Subcutaneous abdominal adipose tissue (tissue), 5 donors: ENCODE measurements at regions not wholly inside any gene's neighbourhood (a gene's known extent, or its start where the extent isn't known, plus 50 kb on each side); places are given as distances from the start of the nearest gene placed in this dataset.

Experiments
- H3K27ac ChIP-seq: one replicate; pipeline ENCODE4 v1.7.0; 2013; ENCODE audit warnings: low read depth, mild to moderate bottlenecking, inconsistent platforms, low read length, moderate library complexity
- H3K27me3 ChIP-seq, 5 donors: one replicate each; pipeline ENCODE4 v1.7.0; 2013; ENCODE audit warnings: low read length in 5 of 5, inconsistent platforms in 1 of 5; ENCODE audit not compliant: control insufficient read depth in 5 of 5, insufficient read depth in 4 of 5
- H3K36me3 ChIP-seq, 5 donors: one replicate each; pipeline ENCODE4 v1.7.0; 2013; ENCODE audit warnings: low read length in 5 of 5; ENCODE audit not compliant: control insufficient read depth in 5 of 5, insufficient read depth in 5 of 5
- H3K4me1 ChIP-seq, 5 donors: one replicate each; pipeline ENCODE4 v1.7.0; 2013; ENCODE audit warnings: low read length in 5 of 5, mild to moderate bottlenecking in 3 of 5, moderate library complexity in 1 of 5; ENCODE audit not compliant: control insufficient read depth in 5 of 5, insufficient read depth in 5 of 5
- H3K4me3 ChIP-seq, 5 donors: one replicate each; pipeline ENCODE4 v1.7.0; 2013; ENCODE audit warnings: low read length in 5 of 5, low read depth in 1 of 5
- H3K9ac ChIP-seq, 5 donors: one replicate each; pipeline ENCODE4 v1.7.0; 2013; ENCODE audit warnings: low read length in 5 of 5, mild to moderate bottlenecking in 4 of 5, moderate library complexity in 3 of 5
- H3K9me3 ChIP-seq, 5 donors: one replicate each; pipeline ENCODE4 v1.7.0; 2013; ENCODE audit warnings: low read length in 5 of 5; ENCODE audit not compliant: control insufficient read depth in 5 of 5
- donor health status: healthy.
- donor health status: healthy.
- donor health status: healthy.
- donor health status: healthy.
- donor health status: healthy.

DNA sequence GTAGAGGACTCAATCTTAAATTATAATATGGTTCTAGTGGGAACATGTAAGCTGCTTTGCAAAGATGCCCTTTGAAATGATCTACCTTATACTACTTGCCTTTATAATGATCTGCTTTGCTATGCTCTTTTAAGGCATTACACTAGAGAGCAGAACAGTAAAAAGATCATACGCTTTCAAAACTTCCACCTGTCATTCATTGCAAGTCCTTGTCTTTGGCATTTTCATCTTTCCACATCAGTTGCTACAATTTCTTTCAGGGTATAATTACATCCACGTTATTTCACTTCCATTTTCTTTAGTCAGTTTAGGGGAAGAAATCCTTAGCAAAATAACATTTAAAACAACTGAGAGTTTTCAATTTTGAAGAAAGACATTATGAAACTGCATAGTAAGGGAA is 80.3 kb downstream of the ACTBL2 start:
- no peak overlapping the region for H3K9ac ChIP-seq
- peaks cover 13 to 24% (median 22%) of the 10 kb centered on the region in 5 donors for H3K4me1 ChIP-seq
- H3K9me3 ChIP-seq = no peaks in the 10 kb centered on the region
- no peak overlapping the region for H3K4me3 ChIP-seq
- H3K27ac ChIP-seq = no peak overlapping the region
- no peaks in the 10 kb centered on the region for H3K36me3 ChIP-seq
- H3K27me3 ChIP-seq = no peaks in the 10 kb centered on the region

DNA sequence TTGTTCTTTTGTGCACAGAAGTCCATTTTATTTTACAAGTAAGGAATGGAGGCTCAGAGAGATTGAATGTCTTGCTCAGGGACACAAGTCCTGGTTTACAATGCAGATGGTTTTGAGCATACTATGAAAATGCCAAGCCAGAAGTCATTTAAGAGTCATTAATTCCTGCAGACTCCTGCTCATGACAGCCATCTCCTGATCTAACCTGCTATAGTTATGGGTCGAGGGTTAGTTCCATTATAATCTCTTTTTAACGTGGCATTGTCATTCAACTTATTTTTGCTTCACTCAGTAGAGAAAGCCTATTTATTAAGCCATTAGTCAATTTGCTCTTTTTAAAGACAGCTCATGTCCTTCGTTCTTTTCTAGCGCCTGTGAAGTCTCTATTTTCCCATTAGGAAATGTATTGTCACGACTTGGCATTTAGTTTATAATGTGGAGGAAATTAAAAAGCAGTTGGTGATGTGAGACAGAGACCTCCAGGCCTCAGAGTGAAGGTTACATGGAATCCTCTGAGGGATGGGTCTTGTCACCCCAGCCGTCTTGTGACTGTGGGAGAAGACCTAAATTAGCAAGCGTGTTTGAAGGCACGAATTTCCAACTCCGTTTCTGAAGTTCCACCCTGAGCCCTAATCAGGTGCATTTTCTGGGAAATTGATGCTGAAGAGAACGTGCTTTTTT is 84.1 kb downstream of the ACTBL2 start:
- Histone ChIP-seq H3K27me3 (no peaks in the 10 kb centered on the region), H3K36me3 (no peaks in the 10 kb centered on the region)

DNA sequence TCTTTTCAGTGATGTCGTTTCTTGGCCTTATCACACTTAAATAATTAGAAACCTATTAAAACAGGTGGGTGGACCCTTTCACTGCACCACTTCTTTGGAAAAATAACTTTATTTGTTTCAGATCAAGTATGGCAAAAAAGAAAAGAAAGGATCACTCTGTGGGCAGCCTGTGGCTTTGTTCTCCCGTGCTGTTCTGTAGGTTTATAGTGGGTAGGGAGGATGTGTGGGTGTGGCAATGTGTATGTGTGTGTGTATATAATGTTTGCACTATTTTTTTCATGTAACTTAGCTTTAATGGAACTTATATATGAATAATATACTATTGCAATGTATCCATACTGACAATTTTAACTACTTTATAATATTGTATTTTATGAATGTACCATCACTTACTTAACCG is 85.9 kb downstream of the ACTBL2 start:
- H3K27ac ChIP-seq = no peak overlapping the region
- no peak overlapping the region for H3K4me3 ChIP-seq

More for the DNA sequence above, 84.1 kb downstream of the ACTBL2 start:
- Histone ChIP-seq H3K4me1 (no peaks in the 10 kb centered on the region), H3K9ac (no peak overlapping the region), H3K27ac (no peak overlapping the region), H3K4me3 (no peak overlapping the region), H3K9me3 (no peaks in the 10 kb centered on the region)

DNA sequence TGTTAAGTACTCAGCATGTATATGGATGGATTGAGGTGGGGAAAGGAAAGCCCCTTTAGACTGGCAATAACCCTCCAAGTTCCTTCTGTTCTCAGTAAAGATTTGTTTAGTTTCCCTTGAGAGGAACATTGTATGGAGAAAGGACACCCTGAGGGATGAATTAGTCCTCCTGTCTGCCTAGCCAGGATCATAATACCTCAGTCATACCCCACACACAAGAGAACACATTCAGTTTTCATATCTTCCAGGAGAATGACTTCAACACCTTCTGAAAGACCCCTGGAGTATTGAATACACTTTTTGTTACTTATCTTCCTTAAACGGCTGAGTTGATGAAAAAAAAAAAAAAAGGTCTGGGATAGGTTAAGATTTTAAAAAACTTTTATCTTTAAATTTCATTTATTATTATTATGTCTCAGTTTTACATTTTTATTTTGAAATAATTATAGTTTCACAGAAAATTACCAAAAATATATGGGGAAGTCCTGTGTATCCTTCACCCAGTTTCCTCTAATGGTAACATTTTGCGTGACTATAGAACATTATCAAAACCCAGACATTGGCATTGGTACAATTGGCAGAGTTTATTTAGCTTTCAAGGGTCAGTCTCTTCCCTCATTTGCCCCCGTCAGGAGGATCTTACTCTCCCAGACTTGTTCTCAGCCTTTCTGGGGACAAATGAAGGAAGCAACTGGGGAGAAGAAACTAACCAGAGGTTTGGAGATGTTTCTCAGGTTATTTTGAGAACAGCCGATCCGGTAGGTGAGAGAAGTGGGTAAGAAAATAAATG is 88.0 kb downstream of the ACTBL2 start:
- no peak overlapping the region for H3K9ac ChIP-seq
- H3K4me3 ChIP-seq = no peak overlapping the region
- H3K36me3 ChIP-seq = no peaks in the 10 kb centered on the region
- no peaks in the 10 kb centered on the region for H3K4me1 ChIP-seq
- no peak overlapping the region for H3K27ac ChIP-seq
- peaks cover 0 to 3% (median 0%) of the 10 kb centered on the region in 5 donors for H3K9me3 ChIP-seq
- no peaks in the 10 kb centered on the region for H3K27me3 ChIP-seq

More for the DNA sequence above, 85.9 kb downstream of the ACTBL2 start:
- Histone ChIP-seq H3K9ac (no peak overlapping the region), H3K27me3 (no peaks in the 10 kb centered on the region), H3K36me3 (no peaks in the 10 kb centered on the region), H3K9me3 (peaks cover 0 to 3% (median 0%) of the 10 kb centered on the region in 5 donors), H3K4me1 (no peaks in the 10 kb centered on the region)

DNA sequence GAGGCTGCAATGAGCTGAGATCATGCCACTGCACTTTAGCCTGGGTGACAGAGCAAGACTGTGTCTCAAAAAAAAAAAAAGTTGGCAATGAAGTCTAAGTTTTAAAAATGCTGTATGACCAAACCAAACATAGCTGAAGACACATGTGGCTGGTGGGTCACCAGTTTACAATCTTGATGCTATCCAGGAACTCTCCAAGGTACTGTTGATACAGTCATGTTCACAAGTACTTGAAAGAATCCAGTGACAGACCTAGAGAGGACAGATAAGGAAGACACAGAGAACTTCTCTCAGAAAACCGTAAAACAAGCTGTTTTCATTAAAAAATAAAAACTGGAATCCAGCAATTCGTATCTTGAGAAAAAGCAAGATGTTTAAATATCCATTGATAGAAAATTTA is 95.7 kb downstream of the ACTBL2 start:
- no peak overlapping the region for H3K27ac ChIP-seq
- no peak overlapping the region for H3K9ac ChIP-seq
- H3K9me3 ChIP-seq = peaks cover 0 to 6% (median 0%) of the 10 kb centered on the region in 5 donors
- H3K36me3 ChIP-seq = no peaks in the 10 kb centered on the region
- H3K4me1 ChIP-seq = peaks cover 0 to 10% (median 4%) of the 10 kb centered on the region in 5 donors
- no peak overlapping the region for H3K4me3 ChIP-seq
- H3K27me3 ChIP-seq = no peaks in the 10 kb centered on the region

DNA sequence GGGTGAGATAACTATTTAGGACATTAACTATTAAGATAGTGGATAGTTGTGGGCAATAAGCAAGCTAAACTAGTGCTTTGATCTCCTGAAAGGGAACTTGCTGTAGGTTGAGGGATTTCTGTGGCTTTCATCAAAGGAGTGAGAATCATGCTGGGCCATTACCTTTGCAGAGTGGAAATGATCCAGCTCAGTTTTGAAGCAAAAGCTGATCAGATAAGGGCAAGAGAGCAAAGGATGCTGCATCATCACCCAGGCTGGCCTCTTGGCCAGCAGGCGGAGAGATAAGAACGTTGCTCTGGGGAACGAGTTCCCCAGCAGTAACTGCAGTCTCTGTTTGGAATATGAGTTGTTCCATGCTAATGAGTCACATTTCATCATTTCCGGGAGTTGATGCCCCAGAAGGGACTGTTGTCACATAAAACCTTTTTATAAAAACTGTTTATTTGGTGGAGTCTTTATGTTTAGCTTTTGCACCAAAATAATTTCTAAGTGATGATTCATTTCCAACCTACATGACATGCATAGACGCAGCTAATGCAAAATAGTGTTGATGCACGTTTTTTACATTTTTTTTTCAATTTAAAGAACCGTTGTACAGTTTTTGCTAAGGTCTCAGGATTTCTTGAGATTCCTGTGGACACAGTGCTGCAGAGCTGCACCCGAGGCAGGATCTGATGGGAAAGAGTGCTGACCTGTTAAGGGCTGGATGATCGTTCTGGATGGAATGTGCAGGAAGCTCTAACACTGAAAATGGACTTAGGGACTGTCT is 99.3 kb downstream of the ACTBL2 start:
- Histone ChIP-seq H3K36me3 (no peaks in the 10 kb centered on the region), H3K27me3 (no peaks in the 10 kb centered on the region), H3K9ac (peak overlapping the region in 1 of 5 donors; percentile 19), H3K9me3 (peaks cover 0 to 6% (median 0%) of the 10 kb centered on the region in 5 donors), H3K27ac (no peak overlapping the region), H3K4me3 (peak overlapping the region in 3 of 5 donors; percentile 16 to 32 (median 30)), H3K4me1 (peaks cover 0 to 10% (median 4%) of the 10 kb centered on the region in 5 donors)

DNA sequence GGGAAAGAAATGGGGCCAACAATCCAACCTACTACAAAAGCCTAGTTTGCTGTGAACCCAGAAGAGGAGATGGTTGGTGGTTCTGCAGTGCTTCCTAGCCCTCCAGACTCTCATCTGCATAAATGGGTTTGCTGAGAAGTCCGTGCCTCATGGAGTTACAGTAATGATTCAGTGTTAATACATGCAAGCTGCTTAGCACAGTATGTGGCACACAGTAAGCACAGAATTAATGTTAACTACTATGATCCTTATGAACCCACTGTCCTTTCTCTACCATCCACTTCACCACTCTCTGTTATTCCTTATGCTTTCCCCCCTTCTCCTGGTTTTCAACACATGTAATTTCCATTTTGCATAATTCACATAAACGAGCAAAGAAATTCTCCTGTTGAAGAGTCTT is 100.0 kb downstream of the ACTBL2 start:
- Histone ChIP-seq H3K4me3 (no peak overlapping the region), H3K27me3 (no peaks in the 10 kb centered on the region), H3K4me1 (peaks cover 0 to 10% (median 4%) of the 10 kb centered on the region in 5 donors), H3K27ac (no peak overlapping the region), H3K9me3 (peaks cover 0 to 6% (median 0%) of the 10 kb centered on the region in 5 donors), H3K36me3 (no peaks in the 10 kb centered on the region), H3K9ac (no peak overlapping the region)

DNA sequence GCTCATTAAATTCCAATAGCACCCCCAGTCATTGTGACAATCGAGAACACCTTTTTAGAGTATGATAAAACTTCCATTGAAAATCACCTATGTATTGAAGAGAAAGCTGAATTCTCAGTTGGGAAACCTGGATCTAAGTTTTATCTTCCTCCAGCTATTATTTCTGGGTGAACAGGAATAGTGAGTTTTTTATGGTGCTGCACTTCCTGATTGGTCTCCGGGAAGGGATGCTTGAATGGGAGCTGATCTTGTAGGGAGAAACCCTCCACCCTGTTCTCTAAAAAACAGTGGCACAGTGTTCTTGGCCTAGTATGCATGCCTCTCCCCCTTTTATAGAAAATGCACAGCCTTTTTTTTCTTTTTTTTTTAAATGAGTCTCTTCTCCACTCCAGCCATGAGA is 112.2 kb downstream of the ACTBL2 start:
- Histone ChIP-seq H3K27me3 (no peaks in the 10 kb centered on the region), H3K4me3 (no peak overlapping the region), H3K9ac (no peak overlapping the region), H3K9me3 (no peaks in the 10 kb centered on the region), H3K4me1 (no peaks in the 10 kb centered on the region), H3K36me3 (no peaks in the 10 kb centered on the region), H3K27ac (no peak overlapping the region)

DNA sequence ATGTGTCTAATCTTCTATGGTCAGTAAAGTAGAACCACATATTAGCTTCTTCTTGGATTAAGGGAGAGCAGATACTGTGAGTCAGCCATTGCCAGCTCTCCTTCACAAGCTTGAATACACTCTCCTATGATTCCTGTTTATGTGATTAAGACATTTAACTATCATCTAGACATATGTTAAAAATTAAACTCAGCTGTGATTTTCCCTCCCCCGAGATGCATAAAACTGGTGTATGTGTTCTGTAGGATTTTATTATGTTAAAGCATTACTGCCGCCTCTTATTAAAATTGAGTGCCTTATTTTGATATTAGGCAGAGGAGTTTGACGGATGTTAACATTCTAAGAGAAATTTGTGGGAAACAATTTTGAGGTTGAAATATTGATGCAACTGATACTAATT is 114.6 kb downstream of the ACTBL2 start:
- H3K4me1 ChIP-seq = no peaks in the 10 kb centered on the region
- H3K9ac ChIP-seq = no peak overlapping the region
- no peak overlapping the region for H3K27ac ChIP-seq
- no peaks in the 10 kb centered on the region for H3K9me3 ChIP-seq
- H3K27me3 ChIP-seq = no peaks in the 10 kb centered on the region
- no peaks in the 10 kb centered on the region for H3K36me3 ChIP-seq
- no peak overlapping the region for H3K4me3 ChIP-seq

DNA sequence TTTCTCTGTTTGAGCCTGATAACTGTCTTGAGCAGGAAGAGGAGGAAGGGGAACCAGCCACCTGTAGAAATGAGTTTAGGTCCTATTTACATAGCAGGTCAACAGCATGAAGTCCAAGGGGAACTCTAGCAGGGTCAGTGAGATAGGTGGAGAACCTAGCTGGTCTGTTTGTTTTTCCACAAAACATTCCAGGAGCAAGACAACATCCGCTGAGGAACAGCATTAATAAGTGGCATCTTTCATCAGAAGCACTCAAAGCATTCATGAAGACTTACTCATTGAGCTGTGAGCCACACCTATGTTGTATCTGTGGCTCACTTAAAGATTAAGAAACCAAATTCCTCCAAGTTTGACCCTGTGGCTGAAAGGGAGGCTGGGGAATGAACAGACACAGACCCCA is 115.9 kb downstream of the ACTBL2 start:
- H3K4me3 ChIP-seq = no peak overlapping the region
- H3K4me1 ChIP-seq = no peaks in the 10 kb centered on the region
- no peak overlapping the region for H3K9ac ChIP-seq
- no peak overlapping the region for H3K27ac ChIP-seq
- no peaks in the 10 kb centered on the region for H3K27me3 ChIP-seq
- H3K9me3 ChIP-seq = no peaks in the 10 kb centered on the region
- no peaks in the 10 kb centered on the region for H3K36me3 ChIP-seq
